Kidney tubule cell (primary cell): ENCODE measurements at regions not wholly inside any gene's neighbourhood (a gene's known extent, or its start where the extent isn't known, plus 50 kb on each side); places are given as distances from the start of the nearest gene placed in this dataset.
A peak's percentile ranks its signal among the peaks of the same experiment; 100 is the strongest.
"Not testable (repeated sequence)": the region's sequence is repeated elsewhere in the genome, so short reads cannot be mapped to it uniquely, and the experiment has no call there.

Experiments
- DNase-seq: peaks from one replicate; pipeline ENCODE4 v3.0.0-alpha.2; 2018; ENCODE audit warnings: low spot score

DNA sequence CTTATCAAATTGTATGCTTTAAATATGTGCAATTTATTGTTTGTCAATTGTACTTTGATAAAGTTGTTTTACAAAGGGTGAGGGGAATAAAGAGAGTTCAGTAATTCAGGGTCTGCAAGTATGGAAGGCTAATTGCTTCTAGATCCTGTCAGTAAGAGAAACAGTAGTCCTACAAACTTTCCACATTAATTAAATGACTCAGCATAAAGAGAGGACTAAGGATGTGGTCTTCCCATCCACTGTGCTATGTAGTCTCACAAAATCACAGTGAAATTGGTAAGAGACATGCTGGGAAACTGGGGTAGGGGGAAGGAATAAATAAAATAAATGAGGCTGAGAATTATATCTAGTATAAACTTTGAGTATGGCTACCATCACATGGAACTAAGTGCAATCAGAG lies 130.2 kb upstream of the PKP2 start:
- DNase-seq: no peak

GRCh38 chr12:33022724-33023123 lies 126.1 kb upstream of the PKP2 start:
- DNase-seq: not testable (repeated sequence)

GRCh38 chr12:33017029-33017428 lies 120.5 kb upstream of the PKP2 start:
- not testable (repeated sequence) for DNase-seq

DNA sequence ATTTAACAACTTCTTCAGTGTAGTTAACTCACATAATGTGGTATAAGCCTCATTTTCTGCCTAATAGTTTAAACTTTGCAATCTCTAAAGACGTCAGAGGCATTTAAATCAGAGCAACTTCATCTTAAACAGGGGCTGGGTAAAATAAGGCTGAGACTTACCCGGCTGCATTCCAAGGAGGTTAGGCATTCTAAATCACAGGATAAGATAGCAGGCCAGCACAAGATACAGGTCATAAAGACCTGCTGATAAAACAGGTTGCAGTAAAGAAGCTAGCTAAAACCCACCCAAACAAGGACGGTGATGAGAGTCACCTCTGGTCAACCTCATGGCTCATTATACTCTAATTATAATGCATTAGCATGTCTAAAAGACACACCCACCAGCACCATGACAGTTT lies 115.6 kb upstream of the PKP2 start:
- no peak for DNase-seq

DNA sequence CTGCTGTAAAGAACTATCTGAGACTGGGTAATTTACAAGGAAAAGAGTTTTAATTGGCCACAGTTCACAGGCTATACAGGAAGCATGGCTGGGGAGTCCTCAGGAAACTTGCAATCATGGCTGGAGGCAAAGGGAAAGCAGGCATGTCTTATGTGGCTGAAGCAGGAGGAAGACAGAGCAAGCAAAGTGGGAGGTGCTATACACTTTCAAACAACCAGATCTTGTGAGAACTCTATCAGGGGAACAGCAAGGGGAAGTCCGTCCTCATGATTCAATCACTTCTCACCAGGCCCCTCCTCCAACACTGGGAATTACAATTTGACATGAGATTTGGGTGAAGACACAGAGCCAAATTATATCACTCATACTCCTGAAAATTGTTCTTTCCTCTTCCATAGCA lies 109.5 kb upstream of the PKP2 start:
- no peak for DNase-seq

DNA sequence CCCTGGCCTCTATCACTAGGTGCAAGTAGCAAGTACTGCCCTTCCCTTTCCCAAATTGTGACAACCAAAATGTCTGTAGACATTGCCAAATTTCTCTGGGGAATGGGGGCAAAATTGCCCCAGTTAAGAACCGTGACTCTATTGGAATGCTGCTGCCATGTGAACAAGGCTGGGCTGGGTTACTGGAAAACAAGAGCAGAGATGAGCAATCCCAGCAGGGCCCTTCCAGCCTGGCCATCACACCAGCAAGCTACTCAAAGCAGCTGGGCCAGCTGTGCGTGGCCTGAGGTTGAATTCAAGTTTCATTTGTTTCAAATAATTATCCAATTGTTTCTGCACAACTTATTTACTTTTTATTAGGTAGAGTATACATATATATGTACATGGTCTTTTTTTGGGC lies 103.4 kb upstream of the PKP2 start:
- DNase-seq: no peak

DNA sequence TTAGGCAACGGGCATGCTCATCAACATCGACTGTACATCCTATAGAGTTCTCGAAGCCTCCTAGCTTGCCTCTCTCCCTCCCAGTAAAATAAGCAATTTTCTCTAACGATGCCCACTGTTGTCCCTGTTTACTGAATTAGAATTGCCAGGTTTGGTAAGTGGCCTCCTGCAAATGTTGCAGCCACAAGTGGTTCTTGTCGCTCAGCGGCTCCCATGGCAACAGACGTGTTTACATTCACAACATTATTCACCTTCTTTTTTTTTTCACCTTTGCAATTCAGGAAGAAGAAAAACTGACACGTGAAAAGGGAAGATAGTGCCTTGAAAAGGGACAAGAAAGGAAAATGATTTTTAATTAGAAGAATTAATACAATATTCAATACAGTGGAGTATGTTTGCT lies 100.9 kb upstream of the PKP2 start:
- no peak for DNase-seq

DNA sequence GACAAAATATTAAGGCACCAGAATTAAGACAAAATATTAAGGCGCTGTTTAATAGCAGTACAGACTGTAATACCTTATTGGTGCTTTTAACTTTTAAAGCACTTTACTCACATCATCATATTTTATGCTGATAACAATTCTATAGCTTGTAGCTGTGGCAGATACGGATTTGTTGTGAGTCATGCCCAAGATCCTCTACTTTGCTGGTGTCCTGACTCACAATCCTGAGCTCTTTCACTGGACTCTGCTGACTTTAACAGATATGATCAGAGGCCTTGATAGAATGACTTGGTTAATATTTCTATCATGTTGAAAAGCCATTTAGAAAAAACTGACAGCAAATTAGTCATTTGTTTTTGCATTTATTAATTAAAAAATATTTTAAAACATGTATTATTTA lies 99.0 kb upstream of the PKP2 start:
- no peak for DNase-seq

- no peak for DNase-seq
Measured at GRCh38 chr12:32993404-32993803, 96.8 kb upstream of the PKP2 start.

DNA sequence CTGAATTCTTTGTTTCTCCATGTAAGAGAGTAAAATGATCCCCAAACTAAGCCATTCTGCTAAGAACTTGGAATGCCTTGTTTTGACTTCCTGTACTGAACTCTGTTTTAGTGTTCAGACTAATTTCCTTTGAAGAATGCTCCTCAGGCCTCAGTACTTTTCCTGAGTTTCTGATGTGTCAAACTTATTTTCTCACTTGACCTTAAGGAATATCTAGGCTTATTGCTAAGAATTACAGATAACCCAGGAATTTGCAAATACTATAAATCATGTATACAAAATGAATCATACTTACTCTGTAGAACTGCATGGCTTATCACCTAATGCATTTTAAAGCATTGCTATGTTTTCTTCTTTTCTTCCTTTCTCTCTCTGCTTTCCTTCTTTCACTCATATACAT lies 93.1 kb upstream of the PKP2 start:
- DNase-seq: no peak

DNA sequence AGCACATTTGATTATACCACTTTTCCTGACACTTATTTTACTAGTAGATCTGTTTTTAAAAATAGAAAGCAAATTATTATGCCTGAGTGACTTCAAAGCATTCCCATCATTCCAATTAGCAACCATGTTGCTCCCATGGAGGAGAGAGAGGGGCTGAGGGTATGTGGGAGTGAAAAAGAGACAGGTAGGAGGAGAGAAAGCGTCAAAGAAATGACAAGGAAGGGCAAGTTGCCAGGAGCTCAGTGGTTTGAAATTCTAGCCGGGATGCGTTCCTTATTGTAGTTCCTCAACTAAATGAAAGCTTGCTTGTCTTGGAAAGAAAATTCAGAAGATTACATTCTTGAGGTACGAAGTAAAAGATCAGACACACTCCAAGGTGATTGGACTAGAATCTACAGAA lies 92.4 kb upstream of the PKP2 start:
- DNase-seq: peak; percentile 31

- no peak for DNase-seq
Measured at GRCh38 chr12:32987512-32987911, 90.9 kb upstream of the PKP2 start.

DNA sequence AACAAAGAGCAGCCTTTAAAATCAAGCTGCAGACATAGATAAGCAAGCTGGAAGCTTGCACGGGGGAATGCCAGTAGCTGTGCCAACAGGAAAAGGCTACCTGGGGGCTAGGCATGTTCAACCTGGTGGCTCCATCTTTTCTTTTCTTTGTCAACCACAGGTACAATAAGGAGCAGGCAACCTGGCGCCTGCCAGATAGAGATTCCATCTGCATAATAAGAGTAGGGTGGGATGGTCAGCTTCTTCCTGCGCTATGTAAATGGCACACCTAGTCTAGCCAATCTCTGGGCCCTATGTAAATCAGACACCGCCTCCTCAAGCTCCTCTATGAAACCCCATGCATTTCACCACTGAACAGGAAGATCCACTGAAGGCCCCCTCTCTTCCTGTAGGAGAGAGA lies 87.4 kb upstream of the PKP2 start:
- DNase-seq: no peak

DNA sequence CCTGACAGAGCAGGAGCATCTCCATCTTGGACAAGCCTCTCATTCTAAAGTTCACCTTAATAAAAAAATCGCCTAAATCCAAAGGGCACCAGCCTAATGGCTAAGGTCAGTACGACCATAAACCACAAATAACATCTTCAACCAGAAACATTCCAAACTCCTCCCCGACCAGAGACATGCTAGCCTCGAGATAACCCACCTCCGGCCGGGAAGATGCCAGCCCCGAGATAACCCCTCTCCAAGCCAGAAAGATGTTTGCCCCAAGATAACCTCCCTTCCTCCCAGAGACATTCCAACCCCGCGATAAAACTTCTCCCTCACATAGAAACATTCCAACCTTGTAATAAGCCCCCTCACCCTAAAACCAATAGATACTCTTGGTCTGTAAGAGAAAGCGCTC lies 86.8 kb upstream of the PKP2 start:
- DNase-seq: no peak

GRCh38 chr12:32981139-32981538 lies 84.6 kb upstream of the PKP2 start:
- DNase-seq: no peak

GRCh38 chr12:32975122-32975521 lies 78.5 kb upstream of the PKP2 start:
- DNase-seq: no peak

GRCh38 chr12:32970465-32971110 lies 74.0 kb upstream of the PKP2 start:
- DNase-seq: no peak

DNA sequence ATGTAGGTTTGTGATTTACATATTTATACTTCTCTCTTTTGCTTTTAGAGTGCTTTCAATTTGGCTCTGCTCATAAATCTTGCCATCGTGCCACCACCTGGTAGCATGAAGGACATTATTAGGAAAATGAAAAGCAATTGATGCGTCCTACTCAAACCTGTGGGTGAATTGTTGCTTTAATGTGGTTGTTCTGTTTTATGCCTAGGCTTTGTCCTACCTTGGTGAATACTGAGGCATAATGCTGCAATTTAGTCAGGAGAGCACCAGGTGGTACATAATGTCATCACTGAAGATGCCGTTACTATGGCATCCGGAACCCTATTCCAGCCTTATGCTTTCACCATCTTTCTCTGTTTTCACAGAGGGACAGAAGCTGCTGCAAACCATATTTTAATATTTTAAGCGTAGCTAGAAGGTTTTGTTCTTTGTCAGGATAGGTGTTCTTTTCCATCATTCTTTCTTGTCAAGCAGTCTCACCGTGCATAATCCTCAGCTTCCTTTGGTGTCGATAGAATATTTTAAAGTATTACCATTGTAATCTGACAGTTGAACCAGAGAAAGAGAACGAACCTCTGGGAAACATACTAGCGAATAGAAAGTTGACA lies 68.5 kb upstream of the PKP2 start:
- no peak for DNase-seq

GRCh38 chr12:32956418-32956817 lies 59.8 kb upstream of the PKP2 start:
- not testable (repeated sequence) for DNase-seq

DNA sequence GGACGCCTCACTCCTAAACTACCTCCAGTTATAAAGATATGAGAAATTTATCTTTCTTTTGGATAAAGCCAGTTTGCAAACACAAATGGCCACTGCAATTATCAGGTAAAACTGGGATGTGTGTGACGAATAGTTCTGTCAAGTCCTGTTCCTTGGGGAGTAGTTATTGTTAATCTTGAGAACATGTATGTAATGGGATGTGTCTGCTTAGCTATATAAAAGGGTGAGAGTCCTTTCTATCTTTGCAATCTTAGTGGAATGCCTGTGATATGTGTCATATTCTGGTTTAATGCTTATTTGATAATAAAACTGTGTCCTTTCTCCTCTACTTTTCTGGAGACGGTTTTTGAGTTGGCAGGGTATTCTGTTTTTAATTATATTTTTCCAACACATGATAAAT lies 56.1 kb upstream of the PKP2 start:
- DNase-seq: no peak

- DNase-seq: no peak
Measured at GRCh38 chr12:32949815-32950214, 53.2 kb upstream of the PKP2 start.

DNA sequence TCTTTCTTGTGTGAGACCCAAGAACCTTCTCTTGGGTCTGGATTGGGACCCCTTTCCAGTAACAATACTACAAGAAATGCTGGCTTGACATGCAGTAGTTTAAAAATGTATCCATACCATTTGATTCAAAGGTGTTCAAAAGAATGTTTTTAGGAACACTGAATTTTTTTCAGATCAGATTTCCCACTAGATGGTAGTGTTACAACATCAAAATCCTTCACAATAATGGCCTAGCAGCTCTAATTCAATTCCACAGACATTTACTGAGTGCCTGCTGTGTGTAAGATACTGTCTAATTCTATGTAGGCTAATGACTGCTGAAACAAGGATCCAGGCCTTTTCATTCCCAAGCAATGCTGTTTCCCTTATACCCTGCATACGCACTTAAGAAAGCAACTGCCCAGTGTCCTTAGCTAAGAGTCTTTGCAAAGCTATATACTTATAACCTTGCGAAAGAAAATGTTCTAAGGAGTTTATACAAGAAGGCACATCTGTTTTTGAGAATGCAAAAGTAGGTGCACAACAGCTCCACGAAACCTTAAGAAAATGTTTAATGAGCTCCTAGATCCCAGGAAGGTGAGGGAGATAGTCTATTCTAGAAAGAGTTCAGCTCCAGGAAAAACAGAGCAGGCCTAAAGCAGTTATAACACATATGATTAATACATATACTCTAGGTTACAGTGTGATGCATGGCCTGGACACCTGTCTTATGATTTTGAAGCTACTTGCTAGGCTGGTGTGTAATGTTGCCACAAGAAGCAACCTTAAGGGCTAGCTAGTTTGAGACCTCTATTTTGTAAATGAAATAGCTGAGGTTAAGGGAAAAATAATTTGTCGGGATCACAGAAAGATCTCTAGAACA lies 50.9 kb upstream of the PKP2 start:
- peak; percentile 11 for DNase-seq

GRCh38 chr12:32946504-32947131 lies 50.0 kb upstream of the PKP2 start:
- no peak for DNase-seq
